Heart left ventricle (tissue), 16 donors: ENCODE measurements at regions not wholly inside any gene's neighbourhood (a gene's known extent, or its start where the extent isn't known, plus 50 kb on each side); places are given as distances from the start of the nearest gene placed in this dataset.

Experiments used
- ATAC-seq, 4 donors: fragments of 200-7000 bp; cut with Tn5 transposase; one replicate each; pipeline ENCODE4 v1.9.1; 2020 to 2022; ENCODE audit warnings: moderate library complexity in 4 of 4, mild to moderate bottlenecking in 3 of 4, moderate number of reproducible peaks in 1 of 4
- DNase-seq, 5 donors: peaks; one replicate each; pipeline ENCODE4 v3.0.0-alpha.2; 2020
- H3K27ac ChIP-seq, 12 donors: fragments of 200-600 bp; sonication (generic) in 4 of 12; one replicate each; pipeline versions ENCODE4 v1.5.0 to v1.8.0; 2016 to 2022; ENCODE audit warnings: mild to moderate bottlenecking in 2 of 12
- H3K27me3 ChIP-seq, 9 donors: fragments of 200-600 bp; sonication (generic) in 2 of 9; one replicate each; pipeline versions ENCODE4 v1.5.1 to v1.8.0; 2016 to 2022; ENCODE audit warnings: mild to moderate bottlenecking in 3 of 9
- H3K36me3 ChIP-seq, 9 donors: fragments of 200-600 bp; sonication (generic) in 2 of 9; one replicate each; pipeline versions ENCODE4 v1.5.0 to v1.8.0; 2018 to 2022; ENCODE audit warnings: mild to moderate bottlenecking in 2 of 9
- H3K4me1 ChIP-seq, 12 donors: fragments of 200-600 bp; sonication (generic) in 4 of 12; one replicate each; pipeline versions ENCODE4 v1.5.0 to v1.8.0; 2016 to 2022; ENCODE audit warnings: mild to moderate bottlenecking in 3 of 12
- H3K4me3 ChIP-seq, 12 donors: fragments of 200-600 bp; sonication (generic) in 4 of 12; one replicate each; pipeline versions ENCODE4 v1.5.0 to v1.8.0; 2017 to 2022; ENCODE audit warnings: mild to moderate bottlenecking in 9 of 12, moderate library complexity in 4 of 12
- H3K9me3 ChIP-seq, 12 donors: fragments of 200-600 bp; sonication (generic) in 4 of 12; one replicate each; pipeline versions ENCODE4 v1.5.0 to v1.8.0; 2016 to 2022; ENCODE audit warnings: mild to moderate bottlenecking in 1 of 12
- CTCF ChIP-seq, 12 donors: fragments of 200-600 bp; sonication (generic) in 4 of 12; IDR thresholded peaks; one replicate each; pipeline versions ENCODE4 v1.5.0 to v1.8.0; 2018 to 2022; ENCODE audit warnings: antibody characterized with exemption in 12 of 12, mild to moderate bottlenecking in 5 of 12
- POLR2A ChIP-seq, 2 donors: fragments of 450-650 bp; IDR thresholded peaks; one replicate each; pipeline ENCODE4 v1.6.1; 2017; ENCODE audit warnings: antibody characterized with exemption in 2 of 2, mild to moderate bottlenecking in 2 of 2, moderate library complexity in 2 of 2
- WGBS, 4 donors: extraction: QIAGEN DNeasy Blood & Tissue Kit in 2 of 4; methylation state at CpG; one replicate each; pipeline versions ENCODE4 v1.1.5 to v1.1.7; 2013 to 2018; 5-methylcytosine and 5-hydroxymethylcytosine counted together
- intact Hi-C, 10 donors: fragments of 100-400 bp; cut with DNase I; formaldehyde crosslinking; loops; one replicate each; pipeline versions ENCODE4 v1.11.1 to v1.14.2; 2022
- donor health status: ischemic (EF 13 %, LVEDD 7.1; RV severe dilation, severe dysfunction).
- donor health status: healthy with polysubstance abuse.
- donor health status: DM: no; HTN: yes; CAD: no.
- donor health status: DM: no; HTN: no; CAD: no.
- donor health status: ischemic (EF 25% LVEDD 6.9; RV normal size, moderate dysfunction).
- donor health status: ischemic (EF 25% LVEDD 5.7; RV mildly dilated, moderate dysfunction).
- donor health status: healthy.
- donor health status: DM: yes; HTN: yes; CAD: no.
- donor health status: ischemic (EF 35%, LVEDD 5.7; RV mildly dilated, moderate dysfunction).
- donor health status: nonischemic (EF 11% LVEDD 7.7; RV severe dilation, severe dysfunction).
- donor health status: DM: yes; HTN: yes; CAD: no.
- donor health status: PGD.
- donor health status: ischemic (EF 29% LVEDD 5.4; RV normal size, mild dysfunction).
- donor health status: nonischemic (EF 23%, LVEDD 6.1; RV moderate dilation, normal function).

- H3K9me3 ChIP-seq = peaks cover 0 to 15% (median 0%) of the 10 kb centered on the region in 12 donors
- ATAC-seq = no peak
- no peaks in the 10 kb centered on the region for H3K36me3 ChIP-seq
- H3K27me3 ChIP-seq = peaks cover 0 to 6% (median 0%) of the 10 kb centered on the region in 9 donors
- TF ChIP-seq CTCF (IDR thresholded peaks at IDR 0.05) (no peak), POLR2A (IDR thresholded peaks at IDR 0.05) (no peak)
- H3K27ac ChIP-seq = no peak overlapping the region
- intact Hi-C loops = no loop called here
- DNase-seq = no peak
- 92 to 96% (median 96%) methylated on average over 24 of the region's 24 CpGs for WGBS, 4 donors
- no peaks in the 10 kb centered on the region for H3K4me1 ChIP-seq
- no peak overlapping the region for H3K4me3 ChIP-seq
These were observed 220.2 kb upstream of the ATP6AP2 start for GRCh38 chrX:40360557-40360956.

- Histone ChIP-seq H3K27ac (no peak overlapping the region), H3K27me3 (peaks cover 0 to 6% (median 0%) of the 10 kb centered on the region in 9 donors), H3K4me1 (no peaks in the 10 kb centered on the region), H3K4me3 (no peak overlapping the region), H3K9me3 (peaks cover 0 to 5% (median 0%) of the 10 kb centered on the region in 12 donors), H3K36me3 (no peaks in the 10 kb centered on the region)
- TF ChIP-seq POLR2A (IDR thresholded peaks at IDR 0.05) (no peak), CTCF (IDR thresholded peaks at IDR 0.05) (no peak)
- DNase-seq (no peak), ATAC-seq (no peak)
- intact Hi-C loops = no loop called here
- 72 to 93% (median 90%) methylated on average over 4 to 17 of the region's 17 CpGs for WGBS, 4 donors
These were observed 221.2 kb upstream of the ATP6AP2 start for GRCh38 chrX:40359593-40359992.

GRCh38 chrX:40358994-40359393 is 221.8 kb upstream of the ATP6AP2 start:
- intact Hi-C loops = no loop called here
- no peak overlapping the region for H3K27ac ChIP-seq
- H3K4me1 ChIP-seq = no peaks in the 10 kb centered on the region
- ATAC-seq (no peak), DNase-seq (no peak)
- WGBS, 4 donors = 94 to 98% (median 96%) methylated on average over 15 of the region's 15 CpGs
- H3K27me3 ChIP-seq = peaks cover 0 to 6% (median 0%) of the 10 kb centered on the region in 9 donors
- H3K36me3 ChIP-seq = no peaks in the 10 kb centered on the region
- H3K9me3 ChIP-seq = peaks cover 0 to 5% (median 0%) of the 10 kb centered on the region in 12 donors
- H3K4me3 ChIP-seq = no peak overlapping the region
- TF ChIP-seq CTCF (IDR thresholded peaks at IDR 0.05) (no peak), POLR2A (IDR thresholded peaks at IDR 0.05) (no peak)

GRCh38 chrX:40349251-40349650 is 231.5 kb upstream of the ATP6AP2 start:
- intact Hi-C loops = no loop called here
- no peak overlapping the region for H3K4me3 ChIP-seq
- H3K4me1 ChIP-seq = no peaks in the 10 kb centered on the region
- peaks cover 0 to 26% (median 0%) of the 10 kb centered on the region in 12 donors for H3K9me3 ChIP-seq
- no peak overlapping the region for H3K27ac ChIP-seq
- no peaks in the 10 kb centered on the region for H3K36me3 ChIP-seq
- 77 to 92% (median 81%) methylated on average over 2 of the region's 2 CpGs for WGBS, 4 donors
- H3K27me3 ChIP-seq = peaks cover 0 to 3% (median 0%) of the 10 kb centered on the region in 9 donors
- no peak for ATAC-seq
- TF ChIP-seq POLR2A (IDR thresholded peaks at IDR 0.05) = no peak
- TF ChIP-seq CTCF (IDR thresholded peaks at IDR 0.05) = no peak
- no peak for DNase-seq
